ENCODE measurements at regions not wholly inside any gene's neighbourhood (a gene's known extent, or its start where the extent isn't known, plus 50 kb on each side); places are given as distances from the start of the nearest gene placed in this dataset.

- no peak overlapping the region for H3K18ac ChIP-seq (ENCODE audit: extremely low read depth, low read length)
- H4K8ac ChIP-seq (ENCODE audit: extremely low read depth, insufficient read depth, low read length): no peak overlapping the region
- no peak overlapping the region for H2BK20ac ChIP-seq (ENCODE audit: low read length)
- FAIRE-seq (no peak), DNase-seq (ENCODE audit: low read depth in 1 of 2, low spot score in 2 of 2) (no peak)
- H2BK12ac ChIP-seq (ENCODE audit: low read depth, low read length): no peak overlapping the region
- no peak overlapping the region for H2AFZ ChIP-seq (ENCODE audit: low read length)
- H3K56ac ChIP-seq (replicated peaks; ENCODE audit: insufficient read length, low read depth, low read length): no peak overlapping the region
- TF ChIP-seq CEBPB (IDR thresholded peaks at IDR 0.05; ENCODE audit: low read depth, low read length) (no peak), RAD21 (IDR thresholded peaks at IDR 0.05 in 1 of 2, conservative IDR thresholded peaks at IDR 0.05 in 1 of 2; ENCODE audit: low read depth in 2 of 2, low read length in 2 of 2) (no peak)
- no peaks in the 10 kb centered on the region for H3K9me3 ChIP-seq (ENCODE audit: insufficient read depth in 2 of 2, low read depth in 1 of 2, low read length in 1 of 2)
- H3K4me1 ChIP-seq (replicated peaks in 1 of 4; ENCODE audit: control insufficient read depth in 3 of 4, insufficient read depth in 4 of 4, low read length in 3 of 4): no peaks in the 10 kb centered on the region
- H3K9ac ChIP-seq (replicated peaks in 1 of 4; ENCODE audit: extremely low read depth in 1 of 4, low read depth in 3 of 4, low read length in 3 of 4): no peak overlapping the region
- no peak overlapping the region for H2BK5ac ChIP-seq (ENCODE audit: low read depth, low read length)
- no peaks in the 10 kb centered on the region for H3K79me1 ChIP-seq (ENCODE audit: low read depth, low read length)
- no peaks in the 10 kb centered on the region for H3K36me3 ChIP-seq (ENCODE audit: control insufficient read depth in 2 of 4, insufficient read depth in 4 of 4, low read length in 3 of 4)
- no peaks in the 10 kb centered on the region for H3K27me3 ChIP-seq (replicated peaks in 1 of 4; ENCODE audit: control insufficient read depth in 3 of 4, extremely low read depth in 1 of 4, insufficient read depth in 3 of 4, low read length in 3 of 4)
- no peaks in the 10 kb centered on the region for H3K79me2 ChIP-seq (ENCODE audit: control insufficient read depth in 1 of 2, insufficient read depth in 2 of 2, low read length in 2 of 2)
- no peak overlapping the region for H2BK120ac ChIP-seq (replicated peaks; ENCODE audit: low read depth, low read length)
- CTCF ChIA-PET (ENCODE audit: partially characterized antibody): interaction anchor here (0.8 to 1.1 kb wide), 2 partner anchors 447 to 881 kb away, joined by 3 to 5 read pairs; no protein-coding TSS in a partner anchor
- H4K20me1 ChIP-seq (replicated peaks in 1 of 2; ENCODE audit: control insufficient read depth in 1 of 2, insufficient read depth in 2 of 2, low read length in 2 of 2): no peaks in the 10 kb centered on the region
- WGBS, 2 experiments (ENCODE audit: extremely low coverage in 1 of 2, insufficient coverage in 1 of 2, insufficient read length in 1 of 2, insufficient replicate concordance in 2 of 2, low coverage in 1 of 2, low lambda C conversion rate in 2 of 2, missing lambda C conversion rate in 1 of 2): 100% methylated on average over 2 of the region's 3 CpGs; no CpG with 5 or more reads in 1 of the 2 experiments
- H3K4me2 ChIP-seq (ENCODE audit: insufficient read depth in 1 of 2, low read depth in 2 of 2, low read length in 2 of 2): no peak overlapping the region
- H3K23me2 ChIP-seq (ENCODE audit: low read depth, low read length): no peaks in the 10 kb centered on the region
- no peak overlapping the region for H2BK15ac ChIP-seq (ENCODE audit: low read length)
- POLR2A ChIA-PET (ENCODE audit: partially characterized antibody): no interaction called here
- no peak overlapping the region for H4K91ac ChIP-seq (replicated peaks; ENCODE audit: insufficient read length, low read length)
- H3K4me3 ChIP-seq (ENCODE audit: extremely low read depth in 1 of 4, insufficient read depth in 2 of 4, low read depth in 3 of 4, low read length in 4 of 4): no peak overlapping the region
- H3K14ac ChIP-seq (ENCODE audit: insufficient read length): no peak overlapping the region
- H2AK5ac ChIP-seq (ENCODE audit: low read depth, low read length): no peak overlapping the region
- no peak overlapping the region for H3K27ac ChIP-seq (ENCODE audit: low read depth, low read length)
- H4K5ac ChIP-seq (ENCODE audit: insufficient read length, low read depth, low read length): no peak overlapping the region
- no peak overlapping the region for H3K23ac ChIP-seq (ENCODE audit: insufficient read length)
- H3K4ac ChIP-seq (replicated peaks; ENCODE audit: insufficient read length, low read depth, low read length): no peak overlapping the region
Observed at GRCh38 chr6:92160226-92160625, 1259.1 kb downstream of the EPHA7 start.

All from H1 (cell line).